IPS-NIHi11 (cell line): ENCODE measurements at regions not wholly inside any gene's neighbourhood (a gene's known extent, or its start where the extent isn't known, plus 50 kb on each side); places are given as distances from the start of the nearest gene placed in this dataset.

Source experiments
- DNase-seq: peaks from one replicate; pipeline ENCODE4 v3.0.0; 2012; ENCODE audit warnings: mixed read lengths, low spot score

GRCh38 chr18:75158465-75159237, 50.3 kb downstream of the PTGR3 start:
- DNase-seq = no peak

GRCh38 chr18:75157851-75158250, 51.1 kb downstream of the PTGR3 start:
- DNase-seq = no peak

GRCh38 chr18:75157381-75157780, 51.6 kb downstream of the PTGR3 start:
- no peak for DNase-seq

- no peak for DNase-seq
Measured at GRCh38 chr18:75156831-75157230, 52.1 kb downstream of the PTGR3 start.

- DNase-seq = no peak
Measured at GRCh38 chr18:75156139-75156750, 52.7 kb downstream of the PTGR3 start.

GRCh38 chr18:75154997-75155396, 53.9 kb downstream of the PTGR3 start:
- no peak for DNase-seq

GRCh38 chr18:75154259-75154658, 54.7 kb downstream of the PTGR3 start:
- no peak for DNase-seq

- DNase-seq = no peak
Measured at GRCh38 chr18:75143851-75144250, 65.1 kb downstream of the PTGR3 start.

GRCh38 chr18:75142677-75143076, 66.3 kb downstream of the PTGR3 start:
- DNase-seq = no peak

- DNase-seq = no peak
Measured at GRCh38 chr18:75141734-75142133, 67.2 kb downstream of the PTGR3 start.

GRCh38 chr18:75141166-75141565, 67.8 kb downstream of the PTGR3 start:
- no peak for DNase-seq

GRCh38 chr18:75140296-75140695, 68.6 kb downstream of the PTGR3 start:
- DNase-seq = no peak

- no peak for DNase-seq
Measured at GRCh38 chr18:75139226-75139911, 69.6 kb downstream of the PTGR3 start.

GRCh38 chr18:75137346-75137877, 71.5 kb downstream of the PTGR3 start:
- no peak for DNase-seq

- no peak for DNase-seq
Measured at GRCh38 chr18:75135158-75135725, 73.7 kb downstream of the PTGR3 start.

GRCh38 chr18:75134611-75134975, 74.3 kb downstream of the PTGR3 start:
- DNase-seq = no peak

- no peak for DNase-seq
Measured at GRCh38 chr18:75133721-75134610, 75.0 kb downstream of the PTGR3 start.

GRCh38 chr18:75132931-75133525, 75.9 kb downstream of the PTGR3 start:
- no peak for DNase-seq

GRCh38 chr18:75132098-75132870, 76.7 kb downstream of the PTGR3 start:
- no peak for DNase-seq

GRCh38 chr18:75131381-75132000, 77.4 kb downstream of the PTGR3 start:
- DNase-seq = no peak
